IPS-18c (cell line): ENCODE measurements at regions not wholly inside any gene's neighbourhood (a gene's known extent, or its start where the extent isn't known, plus 50 kb on each side); places are given as distances from the start of the nearest gene placed in this dataset.

Experiments
- H3K4me3 ChIP-seq: 2 replicates; pipeline ENCODE4 v1.7.0; 2013; ENCODE audit warnings: low read depth, mild to moderate bottlenecking, low read length, moderate library complexity; ENCODE audit not compliant: insufficient read depth
- H3K9me3 ChIP-seq: one replicate; pipeline ENCODE4 v1.6.1; 2013; ENCODE audit warnings: mild to moderate bottlenecking, low read length, moderate library complexity; ENCODE audit not compliant: control insufficient read depth, insufficient read depth

GRCh38 chr2:118791483-118791882 is 56.0 kb downstream of the EN1 start:
- Histone ChIP-seq H3K9me3 (no peaks in the 10 kb centered on the region), H3K4me3 (no peak overlapping the region)

- no peaks in the 10 kb centered on the region for H3K9me3 ChIP-seq
- no peak overlapping the region for H3K4me3 ChIP-seq
Measured at GRCh38 chr2:118786746-118787145, 60.7 kb downstream of the EN1 start.

GRCh38 chr2:118784860-118785259 is 62.6 kb downstream of the EN1 start:
- no peaks in the 10 kb centered on the region for H3K9me3 ChIP-seq
- no peak overlapping the region for H3K4me3 ChIP-seq

GRCh38 chr2:118779362-118779761 is 68.1 kb downstream of the EN1 start:
- Histone ChIP-seq H3K4me3 (no peak overlapping the region), H3K9me3 (no peaks in the 10 kb centered on the region)

- Histone ChIP-seq H3K4me3 (peak overlapping the region; percentile 50; the same call in 1 of the 2 replicates), H3K9me3 (no peaks in the 10 kb centered on the region)
Measured at GRCh38 chr2:118774458-118775133, 72.9 kb downstream of the EN1 start.

GRCh38 chr2:118773826-118774225 is 73.6 kb downstream of the EN1 start:
- H3K4me3 ChIP-seq = no peak overlapping the region
- no peaks in the 10 kb centered on the region for H3K9me3 ChIP-seq

- no peak overlapping the region for H3K4me3 ChIP-seq
- no peaks in the 10 kb centered on the region for H3K9me3 ChIP-seq
Measured at GRCh38 chr2:118772487-118773200, 74.8 kb downstream of the EN1 start.

GRCh38 chr2:118769707-118770400 is 77.6 kb downstream of the EN1 start:
- Histone ChIP-seq H3K9me3 (no peaks in the 10 kb centered on the region), H3K4me3 (no peak overlapping the region)

- H3K4me3 ChIP-seq = no peak overlapping the region
- no peaks in the 10 kb centered on the region for H3K9me3 ChIP-seq
Measured at GRCh38 chr2:118766871-118767270, 80.6 kb downstream of the EN1 start.

- H3K9me3 ChIP-seq = no peaks in the 10 kb centered on the region
- no peak overlapping the region for H3K4me3 ChIP-seq
Measured at GRCh38 chr2:118764855-118765254, 82.6 kb downstream of the EN1 start.

GRCh38 chr2:118763797-118764196 is 83.7 kb downstream of the EN1 start:
- H3K4me3 ChIP-seq = no peak overlapping the region
- no peaks in the 10 kb centered on the region for H3K9me3 ChIP-seq

GRCh38 chr2:118762290-118762689 is 85.2 kb downstream of the EN1 start:
- Histone ChIP-seq H3K4me3 (no peak overlapping the region), H3K9me3 (peaks cover 2% of the 10 kb centered on the region)

GRCh38 chr2:118761771-118762170 is 85.7 kb downstream of the EN1 start:
- no peak overlapping the region for H3K4me3 ChIP-seq
- peaks cover 2% of the 10 kb centered on the region for H3K9me3 ChIP-seq

- H3K9me3 ChIP-seq = peaks cover 2% of the 10 kb centered on the region
- H3K4me3 ChIP-seq = no peak overlapping the region
Measured at GRCh38 chr2:118755901-118756300, 91.5 kb downstream of the EN1 start.

- Histone ChIP-seq H3K9me3 (peaks cover 2% of the 10 kb centered on the region), H3K4me3 (no peak overlapping the region)
Measured at GRCh38 chr2:118755384-118755783, 92.1 kb downstream of the EN1 start.

GRCh38 chr2:118752762-118753429 is 94.6 kb downstream of the EN1 start:
- no peak overlapping the region for H3K4me3 ChIP-seq
- H3K9me3 ChIP-seq = peaks cover 2% of the 10 kb centered on the region

- no peaks in the 10 kb centered on the region for H3K9me3 ChIP-seq
- H3K4me3 ChIP-seq = no peak overlapping the region
Measured at GRCh38 chr2:118750959-118751565, 96.4 kb downstream of the EN1 start.
